ENCODE measurements at regions not wholly inside any gene's neighbourhood (a gene's known extent, or its start where the extent isn't known, plus 50 kb on each side); places are given as distances from the start of the nearest gene placed in this dataset.

GRCh38 chr11:57121996-57122395, 59.8 kb upstream of the LRRC55 start:
- 73% methylated on average over 1 of the region's 1 CpG for WGBS
- no peak for DNase-seq (ENCODE audit: extremely low spot score)

DNA sequence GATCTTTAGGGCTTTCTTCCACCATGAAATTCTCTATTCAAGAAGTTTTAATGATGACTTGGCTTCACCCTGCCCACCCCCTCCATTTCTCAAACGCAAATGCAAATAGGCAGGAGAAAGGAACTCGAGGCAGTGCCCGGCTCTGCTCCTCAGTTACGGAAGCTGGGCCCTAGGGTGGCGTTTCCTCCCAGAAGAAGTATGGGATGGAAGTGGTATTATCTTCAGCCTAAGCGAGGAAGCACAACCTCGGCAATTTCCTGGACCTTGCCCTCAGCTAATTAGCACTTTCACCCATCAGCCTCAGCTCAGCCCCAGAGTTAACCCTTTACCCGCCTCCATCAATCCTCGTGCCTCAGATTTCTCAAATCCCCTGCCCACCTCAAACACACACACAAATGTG, 58.2 kb upstream of the LRRC55 start:
- Histone ChIP-seq H3K27ac (ENCODE audit: low read depth) (no peak overlapping the region), H3K4me1 (ENCODE audit: insufficient read depth) (no peaks in the 10 kb centered on the region), H3K4me3 (ENCODE audit: low read depth, low read length) (no peak overlapping the region), H3K36me3 (ENCODE audit: insufficient read depth) (no peaks in the 10 kb centered on the region)
- DNase-seq (ENCODE audit: extremely low spot score): no peak
- WGBS: 65% methylated on average over 9 of the region's 9 CpGs

More at GRCh38 chr11:57121996-57122395, 59.8 kb upstream of the LRRC55 start:
- H3K27ac ChIP-seq (ENCODE audit: low read depth): no peak overlapping the region
- H3K36me3 ChIP-seq (ENCODE audit: insufficient read depth): no peaks in the 10 kb centered on the region
- no peaks in the 10 kb centered on the region for H3K4me1 ChIP-seq (ENCODE audit: insufficient read depth)
- H3K4me3 ChIP-seq (ENCODE audit: low read depth, low read length): no peak overlapping the region

DNA sequence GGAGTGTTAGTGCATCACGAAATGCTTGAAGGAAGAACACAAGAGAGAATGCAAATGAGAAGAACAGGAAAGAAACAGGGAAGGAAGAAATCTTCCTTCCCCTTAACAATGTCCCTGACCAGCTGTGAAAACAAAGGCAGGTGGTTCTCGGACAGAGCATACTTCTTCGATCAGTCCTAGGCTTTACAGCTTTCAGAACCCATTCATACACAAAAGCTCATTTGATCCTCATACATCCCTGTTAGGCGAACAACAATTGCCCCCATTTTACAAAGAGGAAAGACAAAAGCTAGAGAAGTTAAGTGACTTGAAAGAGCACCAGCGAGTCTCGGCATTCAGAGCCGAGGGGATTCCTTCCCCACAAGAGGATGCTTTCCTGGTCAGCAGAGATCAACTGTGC, 57.2 kb upstream of the LRRC55 start:
- Histone ChIP-seq H3K27ac (ENCODE audit: low read depth) (no peak overlapping the region), H3K4me1 (ENCODE audit: insufficient read depth) (no peaks in the 10 kb centered on the region), H3K4me3 (ENCODE audit: low read depth, low read length) (no peak overlapping the region), H3K36me3 (ENCODE audit: insufficient read depth) (no peaks in the 10 kb centered on the region)
- no peak for DNase-seq (ENCODE audit: extremely low spot score)
- 75% methylated on average over 7 of the region's 7 CpGs for WGBS

- no peak for DNase-seq (ENCODE audit: extremely low spot score)
- Histone ChIP-seq H3K36me3 (ENCODE audit: insufficient read depth) (no peaks in the 10 kb centered on the region), H3K4me1 (ENCODE audit: insufficient read depth) (no peaks in the 10 kb centered on the region), H3K4me3 (ENCODE audit: low read depth, low read length) (no peak overlapping the region), H3K27ac (ENCODE audit: low read depth) (no peak overlapping the region)
- WGBS: 39% methylated on average over 4 of the region's 4 CpGs
Observed at GRCh38 chr11:57124917-57125316, 56.8 kb upstream of the LRRC55 start.

DNA sequence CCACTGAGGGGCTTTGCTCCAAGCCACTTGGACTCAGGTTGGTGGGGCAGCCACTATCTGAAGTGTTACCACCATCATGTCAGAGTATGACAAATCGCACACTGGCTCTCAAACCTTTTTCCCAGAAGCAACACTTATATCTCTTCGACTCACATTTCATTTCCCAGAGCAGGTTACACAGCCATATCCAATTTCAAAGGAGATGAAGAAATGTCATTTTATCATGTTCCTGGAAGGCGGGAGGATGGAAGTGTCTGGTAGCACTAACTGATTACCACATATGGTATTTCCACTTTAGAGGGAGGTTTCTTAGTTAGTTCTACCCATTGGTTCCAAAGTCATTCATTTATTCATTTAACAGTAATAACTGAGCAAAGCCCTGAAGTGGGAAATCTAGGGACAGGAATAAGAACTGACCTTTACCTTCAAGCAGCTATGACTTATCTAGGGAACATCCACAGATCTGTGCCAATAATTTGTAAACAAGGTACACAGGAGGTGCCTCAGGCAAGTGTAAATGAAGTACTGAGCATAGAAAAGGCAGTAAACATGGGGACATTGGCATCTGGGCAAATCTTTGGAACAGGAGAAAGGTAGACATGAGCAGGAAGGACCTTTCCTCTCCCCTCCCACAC, 54.9 kb upstream of the LRRC55 start:
- WGBS: 86% methylated on average over 3 of the region's 3 CpGs

DNA sequence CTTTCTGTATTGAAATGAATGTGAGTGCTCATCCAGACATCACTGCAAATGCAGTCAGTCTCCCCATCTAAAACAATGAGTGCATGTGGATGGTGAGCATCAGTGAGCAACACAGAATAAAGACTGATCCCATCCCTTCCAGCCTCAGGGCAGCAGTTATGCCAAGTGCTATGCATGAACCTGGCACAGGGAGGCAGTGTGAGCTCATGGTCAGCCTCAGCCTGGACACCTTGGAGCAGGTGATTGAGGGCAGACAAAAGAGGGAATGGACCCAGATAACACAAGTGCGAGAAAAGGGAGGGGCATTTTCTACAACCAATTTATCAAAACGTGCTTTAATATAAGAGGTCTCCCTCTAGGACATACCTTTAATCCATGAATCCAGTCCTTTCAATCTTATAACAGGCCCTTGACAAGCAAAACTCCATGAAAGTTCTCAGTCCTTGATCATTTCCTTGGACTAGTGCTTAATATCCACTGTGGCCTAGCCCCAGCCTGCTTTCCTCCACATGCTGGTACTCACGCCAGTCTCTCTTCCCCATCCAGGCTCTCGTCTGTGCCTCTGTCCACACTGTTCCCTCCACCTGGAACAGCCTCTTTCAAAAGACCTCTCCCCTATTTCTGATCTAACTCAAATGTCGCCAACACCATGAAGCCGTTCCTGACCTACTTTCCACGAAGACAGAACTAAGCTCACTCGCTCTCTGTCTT, 50.5 kb upstream of the LRRC55 start:
- Histone ChIP-seq H3K4me3 (ENCODE audit: low read depth, low read length) (no peak overlapping the region), H3K36me3 (ENCODE audit: insufficient read depth) (no peaks in the 10 kb centered on the region), H3K27ac (ENCODE audit: low read depth) (no peak overlapping the region), H3K4me1 (ENCODE audit: insufficient read depth) (no peaks in the 10 kb centered on the region)
- 79% methylated on average over 8 of the region's 8 CpGs for WGBS
- DNase-seq (ENCODE audit: extremely low spot score): no peak

More for the DNA sequence above, 54.9 kb upstream of the LRRC55 start:
- no peak overlapping the region for H3K27ac ChIP-seq (ENCODE audit: low read depth)
- H3K36me3 ChIP-seq (ENCODE audit: insufficient read depth): no peaks in the 10 kb centered on the region
- no peak overlapping the region for H3K4me3 ChIP-seq (ENCODE audit: low read depth, low read length)
- DNase-seq (ENCODE audit: extremely low spot score): no peak
- H3K4me1 ChIP-seq (ENCODE audit: insufficient read depth): no peaks in the 10 kb centered on the region

All from urinary bladder (tissue), 3 donors.